IPS-18a (cell line): ENCODE measurements at regions not wholly inside any gene's neighbourhood (a gene's known extent, or its start where the extent isn't known, plus 50 kb on each side); places are given as distances from the start of the nearest gene placed in this dataset.
"Not testable (repeated sequence)": the region's sequence is repeated elsewhere in the genome, so short reads cannot be mapped to it uniquely, and the experiment has no call there.

Experiments
- H3K27ac ChIP-seq: one replicate; pipeline ENCODE4 v1.5.1; 2013; ENCODE audit warnings: low read length
- H3K27me3 ChIP-seq: one replicate; pipeline ENCODE4 v1.6.1; 2013; ENCODE audit warnings: mild to moderate bottlenecking, low read length; ENCODE audit not compliant: control insufficient read depth, insufficient read depth
- H3K36me3 ChIP-seq: one replicate; pipeline ENCODE4 v1.6.1; 2013; ENCODE audit warnings: low read depth, low read length; ENCODE audit not compliant: control insufficient read depth
- H3K4me1 ChIP-seq: one replicate; pipeline ENCODE4 v1.6.1; 2013; ENCODE audit warnings: low read depth, low read length; ENCODE audit not compliant: control insufficient read depth
- H3K4me3 ChIP-seq: one replicate; pipeline ENCODE4 v1.5.1; 2013; ENCODE audit warnings: low read length
- H3K9ac ChIP-seq: one replicate; pipeline ENCODE4 v1.6.1; 2013; ENCODE audit warnings: mild to moderate bottlenecking, low read length, moderate library complexity
- H3K9me3 ChIP-seq: one replicate; pipeline ENCODE4 v1.6.1; 2013; ENCODE audit warnings: low read depth, low read length; ENCODE audit not compliant: control insufficient read depth

DNA sequence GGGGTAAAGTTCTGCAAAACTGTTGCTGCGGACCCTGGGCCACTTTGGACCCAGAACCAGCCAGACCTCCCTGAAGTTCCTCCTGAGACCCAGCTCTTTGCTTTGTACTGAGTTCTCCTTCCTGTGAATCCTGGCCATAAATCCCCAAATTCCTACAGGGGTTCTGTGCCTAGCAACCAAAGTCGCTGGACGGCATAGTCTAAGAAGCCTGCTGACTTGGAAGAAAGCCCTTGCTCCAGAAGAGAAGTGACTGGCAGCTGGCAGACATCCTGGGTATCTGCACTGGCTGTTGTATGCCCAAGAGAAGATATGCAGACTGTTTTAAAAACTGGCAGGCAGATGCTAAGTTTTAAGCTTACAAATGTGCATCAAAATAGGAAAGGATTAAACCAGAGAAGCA lies 99.9 kb upstream of the SLC24A4 start:
- no peak overlapping the region for H3K9ac ChIP-seq
- H3K4me3 ChIP-seq, result no peak overlapping the region
- H3K36me3 ChIP-seq, result no peaks in the 10 kb centered on the region
- H3K4me1 ChIP-seq, result no peaks in the 10 kb centered on the region
- H3K9me3 ChIP-seq, result no peaks in the 10 kb centered on the region
- H3K27me3 ChIP-seq, result no peaks in the 10 kb centered on the region
- H3K27ac ChIP-seq, result no peak overlapping the region

- Histone ChIP-seq H3K27ac (no peak overlapping the region), H3K27me3 (no peaks in the 10 kb centered on the region), H3K4me1 (no peaks in the 10 kb centered on the region), H3K9ac (no peak overlapping the region), H3K4me3 (no peak overlapping the region), H3K36me3 (no peaks in the 10 kb centered on the region), H3K9me3 (no peaks in the 10 kb centered on the region)
Observed at GRCh38 chr14:92224358-92224954, 98.5 kb upstream of the SLC24A4 start.

GRCh38 chr14:92225731-92226130 lies 97.2 kb upstream of the SLC24A4 start:
- Histone ChIP-seq H3K27ac (no peak overlapping the region), H3K36me3 (no peaks in the 10 kb centered on the region), H3K27me3 (no peaks in the 10 kb centered on the region), H3K4me1 (no peaks in the 10 kb centered on the region), H3K9me3 (no peaks in the 10 kb centered on the region), H3K9ac (no peak overlapping the region), H3K4me3 (no peak overlapping the region)

- not testable (repeated sequence) for H3K9ac ChIP-seq, H3K4me3 ChIP-seq, H3K9me3 ChIP-seq, H3K27me3 ChIP-seq, H3K4me1 ChIP-seq, H3K27ac ChIP-seq, H3K36me3 ChIP-seq
Observed at GRCh38 chr14:92226166-92226565, 96.8 kb upstream of the SLC24A4 start.

DNA sequence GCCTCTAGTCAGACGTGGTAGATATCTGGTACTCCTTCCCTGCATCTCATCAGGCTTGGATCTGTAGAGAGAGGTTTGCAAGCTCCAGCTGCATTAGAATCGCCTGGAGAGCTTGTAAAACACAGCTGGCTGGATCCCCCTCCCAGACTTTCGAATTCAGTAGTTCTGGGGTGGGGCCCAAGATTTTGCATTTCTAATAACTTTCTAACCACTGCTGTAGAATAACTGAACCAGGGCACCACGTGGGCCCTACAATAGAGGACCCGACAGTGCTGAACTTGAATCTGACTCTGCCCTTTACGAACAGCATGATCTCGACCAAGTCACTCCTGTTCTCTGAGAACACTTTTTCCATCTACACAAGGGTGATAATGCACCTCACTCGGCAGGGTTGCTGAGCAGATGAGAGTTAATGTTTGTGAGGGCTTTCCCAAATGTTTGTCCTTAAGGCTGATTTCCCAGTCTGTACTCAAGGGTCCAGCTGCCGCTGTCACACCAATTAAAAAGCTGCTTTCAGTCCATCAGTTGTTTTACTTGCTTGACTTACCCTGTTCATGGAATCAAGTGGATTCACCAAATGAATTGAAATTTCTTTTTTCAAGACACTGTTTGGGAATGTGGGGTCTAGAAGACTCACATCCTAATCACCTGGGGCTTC lies 86.6 kb upstream of the SLC24A4 start:
- no peak overlapping the region for H3K9ac ChIP-seq
- no peaks in the 10 kb centered on the region for H3K36me3 ChIP-seq
- H3K27ac ChIP-seq, result no peak overlapping the region
- no peaks in the 10 kb centered on the region for H3K4me1 ChIP-seq
- no peak overlapping the region for H3K4me3 ChIP-seq
- no peaks in the 10 kb centered on the region for H3K27me3 ChIP-seq
- H3K9me3 ChIP-seq, result peaks cover 7% of the 10 kb centered on the region

DNA sequence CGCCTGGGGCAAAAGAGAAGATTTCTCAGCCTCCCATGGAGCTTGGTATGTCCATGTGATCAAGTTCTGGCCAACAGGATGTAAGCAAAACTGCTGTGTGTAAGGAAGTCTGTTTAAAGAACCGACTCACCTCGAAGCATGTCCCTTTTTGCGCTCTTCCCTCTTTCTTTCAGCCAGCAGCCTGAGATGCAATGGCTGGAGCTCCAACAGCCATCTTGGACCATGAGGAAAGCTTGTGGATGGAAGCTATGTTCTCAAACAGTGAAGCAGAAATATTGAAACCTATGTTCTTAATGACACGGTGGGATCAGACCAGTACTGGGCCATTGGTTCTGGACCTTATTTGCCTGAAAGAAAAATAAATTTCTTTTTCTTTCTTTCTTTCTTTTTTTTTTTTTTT lies 82.3 kb upstream of the SLC24A4 start:
- H3K27me3 ChIP-seq, result no peaks in the 10 kb centered on the region
- H3K4me1 ChIP-seq, result no peaks in the 10 kb centered on the region
- no peak overlapping the region for H3K27ac ChIP-seq
- peaks cover 13% of the 10 kb centered on the region for H3K9me3 ChIP-seq
- no peak overlapping the region for H3K9ac ChIP-seq
- H3K36me3 ChIP-seq, result no peaks in the 10 kb centered on the region
- H3K4me3 ChIP-seq, result no peak overlapping the region

GRCh38 chr14:92241966-92242595 lies 80.9 kb upstream of the SLC24A4 start:
- Histone ChIP-seq H3K27me3 (no peaks in the 10 kb centered on the region), H3K4me3 (no peak overlapping the region), H3K9ac (no peak overlapping the region), H3K27ac (no peak overlapping the region), H3K36me3 (no peaks in the 10 kb centered on the region), H3K4me1 (no peaks in the 10 kb centered on the region), H3K9me3 (peaks cover 13% of the 10 kb centered on the region)

GRCh38 chr14:92244805-92245204 lies 78.2 kb upstream of the SLC24A4 start:
- Histone ChIP-seq H3K4me3 (no peak overlapping the region), H3K9me3 (peaks cover 13% of the 10 kb centered on the region), H3K9ac (no peak overlapping the region), H3K36me3 (no peaks in the 10 kb centered on the region), H3K27me3 (no peaks in the 10 kb centered on the region), H3K4me1 (no peaks in the 10 kb centered on the region), H3K27ac (no peak overlapping the region)

DNA sequence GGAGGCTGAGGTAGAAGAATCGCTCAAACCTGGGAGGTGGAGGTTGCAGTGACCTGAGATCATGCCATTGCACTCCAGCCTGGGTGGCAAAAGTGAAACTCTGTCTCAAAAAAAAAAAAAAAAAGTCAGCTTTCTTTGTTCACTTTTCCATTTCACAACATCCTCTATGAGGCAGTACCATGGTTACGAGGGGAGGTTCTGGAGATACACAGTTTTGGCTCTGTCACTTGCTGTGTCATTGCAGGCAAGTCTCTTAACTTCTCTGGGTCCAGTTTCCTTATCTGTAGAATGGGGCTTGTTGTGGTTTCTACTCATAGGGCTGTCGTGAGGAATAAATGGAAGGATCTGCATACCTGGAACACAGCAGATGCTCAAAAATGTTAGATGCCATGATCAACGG lies 75.6 kb upstream of the SLC24A4 start:
- Histone ChIP-seq H3K4me3 (no peak overlapping the region), H3K9me3 (peaks cover 13% of the 10 kb centered on the region), H3K27ac (no peak overlapping the region), H3K36me3 (no peaks in the 10 kb centered on the region), H3K4me1 (peaks cover 3% of the 10 kb centered on the region), H3K9ac (no peak overlapping the region), H3K27me3 (peaks cover 10% of the 10 kb centered on the region)

- peaks cover 16% of the 10 kb centered on the region for H3K27me3 ChIP-seq
- no peak overlapping the region for H3K9ac ChIP-seq
Observed at GRCh38 chr14:92247947-92248346, 75.0 kb upstream of the SLC24A4 start.

GRCh38 chr14:92248696-92249095 lies 74.3 kb upstream of the SLC24A4 start:
- no peaks in the 10 kb centered on the region for H3K36me3 ChIP-seq
- no peak overlapping the region for H3K4me3 ChIP-seq
- H3K4me1 ChIP-seq, result peaks cover 13% of the 10 kb centered on the region
- H3K9me3 ChIP-seq, result peaks cover 13% of the 10 kb centered on the region
- H3K27me3 ChIP-seq, result peaks cover 24% of the 10 kb centered on the region
- H3K27ac ChIP-seq, result no peak overlapping the region
- H3K9ac ChIP-seq, result no peak overlapping the region

More at GRCh38 chr14:92247947-92248346, 75.0 kb upstream of the SLC24A4 start:
- Histone ChIP-seq H3K4me1 (peaks cover 6% of the 10 kb centered on the region), H3K9me3 (peaks cover 13% of the 10 kb centered on the region), H3K4me3 (no peak overlapping the region), H3K27ac (no peak overlapping the region), H3K36me3 (no peaks in the 10 kb centered on the region)

DNA sequence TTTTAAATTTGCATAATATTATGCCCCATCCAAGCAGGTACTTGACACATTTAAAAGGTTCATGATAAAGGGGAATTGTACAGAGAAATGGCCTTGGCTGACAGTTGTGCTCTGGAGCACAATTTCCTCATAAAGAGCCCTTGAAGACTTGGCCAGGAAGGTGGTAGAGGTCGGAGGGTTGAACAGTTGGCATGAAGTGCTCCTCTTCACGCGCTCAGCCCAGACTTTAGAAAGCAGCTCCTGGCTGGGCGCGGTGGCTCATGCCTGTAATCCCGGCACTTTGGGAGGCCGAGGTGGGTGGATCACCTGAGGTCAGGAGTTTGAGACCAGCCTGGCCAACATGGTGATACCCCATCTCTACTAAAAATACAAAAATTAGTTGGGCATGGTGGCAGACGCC lies 72.6 kb upstream of the SLC24A4 start:
- not testable (repeated sequence) for H3K36me3 ChIP-seq, H3K27ac ChIP-seq, H3K9ac ChIP-seq, H3K4me3 ChIP-seq, H3K9me3 ChIP-seq
- Histone ChIP-seq H3K4me1 (peaks cover 19% of the 10 kb centered on the region), H3K27me3 (peaks cover 41% of the 10 kb centered on the region)
